ENCODE measurements at regions not wholly inside any gene's neighbourhood (a gene's known extent, or its start where the extent isn't known, plus 50 kb on each side); places are given as distances from the start of the nearest gene placed in this dataset.

GRCh38 chr1:218717575-218717974 lies 372.4 kb downstream of the TGFB2 start:
- TF ChIP-seq, protein P1, sequence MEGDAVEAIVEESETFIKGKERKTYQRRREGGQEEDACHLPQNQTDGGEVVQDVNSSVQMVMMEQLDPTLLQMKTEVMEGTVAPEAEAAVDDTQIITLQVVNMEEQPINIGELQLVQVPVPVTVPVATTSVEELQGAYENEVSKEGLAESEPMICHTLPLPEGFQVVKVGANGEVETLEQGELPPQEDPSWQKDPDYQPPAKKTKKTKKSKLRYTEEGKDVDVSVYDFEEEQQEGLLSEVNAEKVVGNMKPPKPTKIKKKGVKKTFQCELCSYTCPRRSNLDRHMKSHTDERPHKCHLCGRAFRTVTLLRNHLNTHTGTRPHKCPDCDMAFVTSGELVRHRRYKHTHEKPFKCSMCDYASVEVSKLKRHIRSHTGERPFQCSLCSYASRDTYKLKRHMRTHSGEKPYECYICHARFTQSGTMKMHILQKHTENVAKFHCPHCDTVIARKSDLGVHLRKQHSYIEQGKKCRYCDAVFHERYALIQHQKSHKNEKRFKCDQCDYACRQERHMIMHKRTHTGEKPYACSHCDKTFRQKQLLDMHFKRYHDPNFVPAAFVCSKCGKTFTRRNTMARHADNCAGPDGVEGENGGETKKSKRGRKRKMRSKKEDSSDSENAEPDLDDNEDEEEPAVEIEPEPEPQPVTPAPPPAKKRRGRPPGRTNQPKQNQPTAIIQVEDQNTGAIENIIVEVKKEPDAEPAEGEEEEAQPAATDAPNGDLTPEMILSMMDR (IDR thresholded peaks at IDR 0.05): no peak
- TF ChIP-seq EP300 (IDR thresholded peaks at IDR 0.05) (no peak), POLR2AphosphoS5 (IDR thresholded peaks at IDR 0.05) (no peak), POLR2A (IDR thresholded peaks at IDR 0.05) (no peak)

All from upper lobe of left lung (tissue), 4 donors.